ENCODE measurements at regions not wholly inside any gene's neighbourhood (a gene's known extent, or its start where the extent isn't known, plus 50 kb on each side); places are given as distances from the start of the nearest gene placed in this dataset.

- TF ChIP-seq CTCF (IDR thresholded peaks at IDR 0.05) (no peak), POLR2A (IDR thresholded peaks at IDR 0.05) (no peak)
Observed at GRCh38 chr2:19785447-19785846, 116.3 kb downstream of the TTC32 start.
